Endothelial cell of umbilical vein (primary cell): ENCODE measurements at regions not wholly inside any gene's neighbourhood (a gene's known extent, or its start where the extent isn't known, plus 50 kb on each side); places are given as distances from the start of the nearest gene placed in this dataset.
"Not testable (repeated sequence)": the region's sequence is repeated elsewhere in the genome, so short reads cannot be mapped to it uniquely, and the experiment has no call there.

Experiments used
- BruUV-seq: library from RNA; stranded (reverse); fragments of 400-500 nt; replicated peaks from 2 replicates; lab custom pipeline; 2021; lab: Mats Ljungman, UMichigan
- CTCF ChIA-PET: fragments of 300-600, 350-600 bp; sonication (Branson Sonifier 250); formaldehyde crosslinking; loops from one replicate; lab custom pipeline; 2021; ENCODE audit warnings: antibody characterized with exemption, inconsistent platforms; lab: Charles Lee
- POLR2A ChIA-PET: fragments of 300-600, 350-600 bp; sonication (Branson Sonifier 250); formaldehyde crosslinking; loops from one replicate; lab custom pipeline; 2021; ENCODE audit warnings: antibody characterized with exemption, inconsistent platforms; lab: Charles Lee
- DNase-seq: peaks from one replicate; pipeline ENCODE4 v3.0.0-alpha.2; 2011; ENCODE audit warnings: low read depth, low spot score
- FAIRE-seq: peaks from 2 replicates; lab custom pipeline; 2011; peaks lifted over from hg19 to GRCh38; lab: Jason Lieb, UNC
- H2AFZ ChIP-seq: 2 replicates; pipeline ENCODE4 v1.6.0; 2012; ENCODE audit warnings: low read depth, low read length, control low read depth, inconsistent platforms
- H3K27ac ChIP-seq: 2 replicates; pipeline ENCODE4 v1.5.1; 2011; ENCODE audit warnings: low read depth, mild to moderate bottlenecking, control low read depth, low read length, moderate library complexity; ENCODE audit not compliant: insufficient read depth
- H3K27me3 ChIP-seq, 2 experiments: 2 replicates each; pipeline versions ENCODE4 v1.6.0 to v1.6.1; 2011; ENCODE audit warnings: low read length in 2 of 2, mixed read lengths in 1 of 2; ENCODE audit not compliant: control insufficient read depth in 2 of 2, insufficient read depth in 2 of 2
- H3K36me3 ChIP-seq, 2 experiments: 2 replicates in 1 of 2; 3 replicates in 1 of 2; pipeline ENCODE4 v1.5.1; 2011; ENCODE audit warnings: low read length in 2 of 2, mild to moderate bottlenecking in 1 of 2, moderate library complexity in 1 of 2; ENCODE audit not compliant: control insufficient read depth in 2 of 2, insufficient read depth in 2 of 2; ENCODE audit errors: extremely low read depth in 1 of 2
- H3K4me1 ChIP-seq: 3 replicates; pipeline ENCODE4 v1.5.1; 2011; ENCODE audit warnings: mild to moderate bottlenecking, low read length; ENCODE audit not compliant: control insufficient read depth, insufficient read depth; ENCODE audit errors: extremely low read depth
- H3K4me2 ChIP-seq: 2 replicates; pipeline ENCODE4 v1.6.1; 2011; ENCODE audit warnings: low read length, control low read depth, mixed read lengths; ENCODE audit not compliant: insufficient read depth
- H3K4me3 ChIP-seq, 3 experiments: fragments of 200-600 bp in 1 of 3; sonication (generic), shearing (Covaris generic) in 1 of 3; replicated peaks in 1 of 3; 2 replicates each; pipeline ENCODE4 v1.5.1; 2011 to 2016; ENCODE audit warnings: control low read depth in 3 of 3, low read length in 3 of 3, mild to moderate bottlenecking in 2 of 3, inconsistent platforms in 1 of 3, low read depth in 1 of 3, moderate library complexity in 1 of 3; ENCODE audit not compliant: insufficient read depth in 1 of 3
- H3K79me2 ChIP-seq: 2 replicates; pipeline ENCODE4 v1.6.0; 2012; ENCODE audit warnings: low read length, inconsistent platforms; ENCODE audit not compliant: control insufficient read depth, insufficient read depth
- H3K9ac ChIP-seq: replicated peaks from 2 replicates; pipeline ENCODE3; 2011; ENCODE audit warnings: low read length, control low read depth; ENCODE audit not compliant: insufficient read depth; ENCODE audit errors: extremely low read depth
- H3K9me1 ChIP-seq: replicated peaks from 3 replicates; pipeline ENCODE4 v1.6.0; 2011; ENCODE audit warnings: mild to moderate bottlenecking, low read length; ENCODE audit not compliant: control insufficient read depth, insufficient read depth; ENCODE audit errors: extremely low read depth
- H3K9me3 ChIP-seq: replicated peaks from 2 replicates; pipeline ENCODE4 v1.5.1; 2012; ENCODE audit warnings: low read length, inconsistent platforms; ENCODE audit not compliant: control insufficient read depth, insufficient read depth
- H4K20me1 ChIP-seq: replicated peaks from 2 replicates; pipeline ENCODE3; 2011; ENCODE audit warnings: mild to moderate bottlenecking, low read length; ENCODE audit not compliant: control insufficient read depth, insufficient read depth; ENCODE audit errors: extremely low read depth
- dilution Hi-C: fragments of 300-500 bp; cut with MboI; formaldehyde crosslinking; loops from one replicate; pipeline ENCODE4 v1.15.0; 2019; ENCODE audit warnings: low sequenced_read_pairs; ENCODE audit not compliant: extremely low pct_ligation_motif_present
- intact Hi-C: fragments of 100-400 bp; cut with micrococcal nuclease; formaldehyde crosslinking; loops from one replicate; pipeline ENCODE4 v1.10.0; 2022

DNA sequence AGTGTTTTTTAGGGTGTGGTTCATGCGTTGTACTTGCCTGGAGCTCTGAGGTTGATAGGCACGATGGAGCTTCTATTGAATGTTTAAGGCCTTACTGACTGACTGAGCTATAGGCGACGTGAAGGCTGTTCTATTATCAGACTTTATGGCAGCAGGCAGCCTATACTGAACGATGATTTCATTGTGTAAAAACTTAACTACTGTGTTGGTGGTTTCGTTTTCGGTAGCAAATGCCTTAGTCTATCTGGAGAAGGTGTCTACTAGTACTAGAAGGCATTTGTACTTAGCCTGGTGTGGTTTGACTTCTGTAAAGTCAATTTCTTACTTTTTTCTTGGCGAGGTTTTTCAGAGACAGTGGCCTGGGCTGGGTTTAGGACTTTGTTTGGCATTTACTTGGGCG lies 194.4 kb downstream of the OTOP1 start:
- intact Hi-C loops, BruUV-seq, H3K36me3 ChIP-seq, H3K4me3 ChIP-seq, H3K27ac ChIP-seq, FAIRE-seq, H3K27me3 ChIP-seq, H3K4me2 ChIP-seq, H3K4me1 ChIP-seq, DNase-seq, POLR2A ChIA-PET, H2AFZ ChIP-seq, H3K9me1 ChIP-seq, CTCF ChIA-PET, H3K9ac ChIP-seq, H3K79me2 ChIP-seq, dilution Hi-C loops, H3K9me3 ChIP-seq, H4K20me1 ChIP-seq: not testable (repeated sequence)

GRCh38 chr4:4032801-4033605 lies 193.7 kb downstream of the OTOP1 start:
- H3K27ac ChIP-seq, H3K4me2 ChIP-seq, H3K9me1 ChIP-seq, CTCF ChIA-PET, H3K9ac ChIP-seq, H3K9me3 ChIP-seq, H3K4me3 ChIP-seq, FAIRE-seq, H3K36me3 ChIP-seq, DNase-seq, H4K20me1 ChIP-seq, H3K79me2 ChIP-seq, BruUV-seq, intact Hi-C loops, dilution Hi-C loops, H3K4me1 ChIP-seq, H2AFZ ChIP-seq, H3K27me3 ChIP-seq, POLR2A ChIA-PET: not testable (repeated sequence)

GRCh38 chr4:4037399-4038138 lies 189.2 kb downstream of the OTOP1 start:
- H3K27ac ChIP-seq, intact Hi-C loops, H2AFZ ChIP-seq, CTCF ChIA-PET, FAIRE-seq, H3K36me3 ChIP-seq, H3K4me1 ChIP-seq, H3K4me3 ChIP-seq, dilution Hi-C loops, POLR2A ChIA-PET, H3K79me2 ChIP-seq, H3K9me3 ChIP-seq, BruUV-seq, H3K4me2 ChIP-seq, H4K20me1 ChIP-seq, H3K9me1 ChIP-seq, H3K9ac ChIP-seq, H3K27me3 ChIP-seq, DNase-seq: not testable (repeated sequence)

- H3K79me2 ChIP-seq, H3K9ac ChIP-seq, FAIRE-seq, BruUV-seq, H3K27ac ChIP-seq, H3K9me3 ChIP-seq, H2AFZ ChIP-seq, CTCF ChIA-PET, H4K20me1 ChIP-seq, H3K4me1 ChIP-seq, intact Hi-C loops, DNase-seq, POLR2A ChIA-PET, dilution Hi-C loops, H3K4me2 ChIP-seq, H3K4me3 ChIP-seq, H3K36me3 ChIP-seq, H3K9me1 ChIP-seq: not testable (repeated sequence)
- H3K27me3 ChIP-seq = peaks cover 7 to 11% of the 10 kb centered on the region in 2 experiments
Measured at GRCh38 chr4:4045823-4046222, 180.9 kb downstream of the OTOP1 start.
